Hepatocyte (in vitro differentiated cells): ENCODE measurements at regions not wholly inside any gene's neighbourhood (a gene's known extent, or its start where the extent isn't known, plus 50 kb on each side); places are given as distances from the start of the nearest gene placed in this dataset.

Source experiments
- EZH2 ChIP-seq: fragments of 200-600 bp; sonication (generic); IDR thresholded peaks from 2 replicates; pipeline ENCODE4 v1.6.1; 2016; ENCODE audit warnings: antibody characterized with exemption, mild to moderate bottlenecking, borderline replicate concordance
- EZH2phosphoT487 ChIP-seq: fragments of 200-600 bp; sonication (generic); IDR thresholded peaks from one replicate; pipeline ENCODE4 v1.6.1; 2018; ENCODE audit warnings: antibody characterized with exemption, mild to moderate bottlenecking, low read depth, moderate library complexity; ENCODE audit not compliant: unreplicated experiment, severe bottlenecking
- TF ChIP-seq, protein P1 (sequence below): fragments of 200-600 bp; sonication (generic); IDR thresholded peaks from 2 replicates; pipeline ENCODE4 v1.5.1; 2016; ENCODE audit warnings: antibody characterized with exemption, mild to moderate bottlenecking; ENCODE audit not compliant: poor library complexity

DNA sequence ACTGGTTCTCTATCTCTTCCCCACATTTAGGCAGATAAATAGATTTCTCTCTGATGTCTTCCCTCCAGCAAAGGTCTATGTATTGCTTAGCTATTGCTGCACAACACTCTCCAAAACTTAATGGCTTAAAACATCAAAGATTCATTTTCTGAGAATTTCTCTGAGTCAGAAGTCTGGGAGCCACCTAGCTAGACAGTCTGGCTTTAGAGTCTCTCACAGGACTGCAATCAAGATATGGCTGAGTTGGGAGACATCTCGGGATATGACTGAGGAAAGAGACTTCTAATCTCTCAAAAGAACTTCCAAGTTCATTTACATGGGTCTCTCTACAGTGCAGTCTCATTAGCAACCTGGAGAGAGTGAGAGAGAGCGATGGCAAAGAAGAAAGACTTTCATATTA, 553.6 kb upstream of the GHITM start:
- TF ChIP-seq, protein P1, sequence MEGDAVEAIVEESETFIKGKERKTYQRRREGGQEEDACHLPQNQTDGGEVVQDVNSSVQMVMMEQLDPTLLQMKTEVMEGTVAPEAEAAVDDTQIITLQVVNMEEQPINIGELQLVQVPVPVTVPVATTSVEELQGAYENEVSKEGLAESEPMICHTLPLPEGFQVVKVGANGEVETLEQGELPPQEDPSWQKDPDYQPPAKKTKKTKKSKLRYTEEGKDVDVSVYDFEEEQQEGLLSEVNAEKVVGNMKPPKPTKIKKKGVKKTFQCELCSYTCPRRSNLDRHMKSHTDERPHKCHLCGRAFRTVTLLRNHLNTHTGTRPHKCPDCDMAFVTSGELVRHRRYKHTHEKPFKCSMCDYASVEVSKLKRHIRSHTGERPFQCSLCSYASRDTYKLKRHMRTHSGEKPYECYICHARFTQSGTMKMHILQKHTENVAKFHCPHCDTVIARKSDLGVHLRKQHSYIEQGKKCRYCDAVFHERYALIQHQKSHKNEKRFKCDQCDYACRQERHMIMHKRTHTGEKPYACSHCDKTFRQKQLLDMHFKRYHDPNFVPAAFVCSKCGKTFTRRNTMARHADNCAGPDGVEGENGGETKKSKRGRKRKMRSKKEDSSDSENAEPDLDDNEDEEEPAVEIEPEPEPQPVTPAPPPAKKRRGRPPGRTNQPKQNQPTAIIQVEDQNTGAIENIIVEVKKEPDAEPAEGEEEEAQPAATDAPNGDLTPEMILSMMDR, result no peak
- TF ChIP-seq EZH2phosphoT487 (no peak), EZH2 (no peak)
